ENCODE measurements at regions not wholly inside any gene's neighbourhood (a gene's known extent, or its start where the extent isn't known, plus 50 kb on each side); places are given as distances from the start of the nearest gene placed in this dataset.
A peak's percentile ranks its signal among the peaks of the same experiment; 100 is the strongest.

DNA sequence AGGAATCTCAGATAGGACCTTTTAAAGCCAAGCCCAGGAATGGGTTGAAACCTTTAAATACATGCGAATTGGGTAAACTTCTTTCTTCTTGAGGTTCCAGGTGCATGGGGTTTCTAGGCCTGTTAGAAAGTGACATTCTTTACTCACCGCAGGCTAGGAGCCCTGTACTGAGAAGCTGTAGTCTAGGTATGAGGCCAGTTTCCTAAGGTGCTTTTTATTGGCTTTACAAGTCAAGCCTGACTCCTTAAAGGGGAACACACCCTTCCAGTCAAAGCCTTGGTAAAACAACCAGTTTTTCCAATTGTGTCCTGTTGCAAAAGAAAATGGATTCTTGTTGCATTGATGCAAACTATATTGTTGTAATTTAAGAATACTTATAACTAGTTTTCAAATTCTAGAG, 76.1 kb upstream of the ATP11B start:
- intact Hi-C loops (cut with DNase I): no loop called here
- FAIRE-seq (no peak), DNase-seq (peak in 1 of 5 donors; percentile 61)
- Histone ChIP-seq H3K36me3 (ENCODE audit: control insufficient read depth in 2 of 3, insufficient read depth in 3 of 3, low read length in 3 of 3) (no peaks in the 10 kb centered on the region), H3K27ac (ENCODE audit: low read depth in 2 of 2, low read length in 2 of 2) (no peak overlapping the region), H3K9ac (ENCODE audit: low read length in 3 of 3) (no peak overlapping the region), H3K27me3 (ENCODE audit: control insufficient read depth, insufficient read depth, low read length) (no peaks in the 10 kb centered on the region), H3K4me3 (ENCODE audit: low read length in 3 of 3) (no peak overlapping the region), H3K4me1 (ENCODE audit: control insufficient read depth in 2 of 3, insufficient read depth in 2 of 3, low read depth in 1 of 3, low read length in 3 of 3) (peaks cover 0 to 3% (median 3%) of the 10 kb centered on the region in 3 donors), H3K9me3 (ENCODE audit: control insufficient read depth in 2 of 3, insufficient read depth in 1 of 3, low read length in 3 of 3) (no peaks in the 10 kb centered on the region)
- TF ChIP-seq, protein P1, sequence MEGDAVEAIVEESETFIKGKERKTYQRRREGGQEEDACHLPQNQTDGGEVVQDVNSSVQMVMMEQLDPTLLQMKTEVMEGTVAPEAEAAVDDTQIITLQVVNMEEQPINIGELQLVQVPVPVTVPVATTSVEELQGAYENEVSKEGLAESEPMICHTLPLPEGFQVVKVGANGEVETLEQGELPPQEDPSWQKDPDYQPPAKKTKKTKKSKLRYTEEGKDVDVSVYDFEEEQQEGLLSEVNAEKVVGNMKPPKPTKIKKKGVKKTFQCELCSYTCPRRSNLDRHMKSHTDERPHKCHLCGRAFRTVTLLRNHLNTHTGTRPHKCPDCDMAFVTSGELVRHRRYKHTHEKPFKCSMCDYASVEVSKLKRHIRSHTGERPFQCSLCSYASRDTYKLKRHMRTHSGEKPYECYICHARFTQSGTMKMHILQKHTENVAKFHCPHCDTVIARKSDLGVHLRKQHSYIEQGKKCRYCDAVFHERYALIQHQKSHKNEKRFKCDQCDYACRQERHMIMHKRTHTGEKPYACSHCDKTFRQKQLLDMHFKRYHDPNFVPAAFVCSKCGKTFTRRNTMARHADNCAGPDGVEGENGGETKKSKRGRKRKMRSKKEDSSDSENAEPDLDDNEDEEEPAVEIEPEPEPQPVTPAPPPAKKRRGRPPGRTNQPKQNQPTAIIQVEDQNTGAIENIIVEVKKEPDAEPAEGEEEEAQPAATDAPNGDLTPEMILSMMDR (IDR thresholded peaks at IDR 0.05; ENCODE audit: borderline replicate concordance, extremely low read depth, insufficient read depth): no peak

DNA sequence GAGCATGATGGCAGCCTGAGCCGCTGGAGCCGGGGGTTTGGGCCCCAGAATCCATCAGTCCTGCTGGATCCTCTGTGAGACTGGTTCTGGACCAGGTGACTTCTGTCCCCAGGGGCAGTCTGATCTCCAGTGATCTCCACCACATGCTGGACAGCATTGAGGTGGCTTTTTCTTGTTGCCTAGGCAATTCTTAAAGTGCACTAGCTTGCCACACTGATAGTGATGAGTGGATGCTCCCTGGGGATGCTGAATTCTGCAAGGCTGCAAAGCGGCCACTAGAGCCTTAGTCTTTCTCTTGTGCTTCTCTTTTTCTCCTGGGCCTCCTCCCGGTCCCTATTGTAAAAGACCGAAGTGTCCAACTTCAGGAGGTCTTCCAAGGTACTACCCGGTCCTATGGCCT, 70.4 kb upstream of the ATP11B start:
- FAIRE-seq (no peak), DNase-seq (no peak)
- Histone ChIP-seq H3K4me1 (ENCODE audit: control insufficient read depth in 2 of 3, insufficient read depth in 2 of 3, low read depth in 1 of 3, low read length in 3 of 3) (peaks cover 0 to 2% (median 0%) of the 10 kb centered on the region in 3 donors), H3K9ac (ENCODE audit: low read length in 3 of 3) (no peak overlapping the region), H3K36me3 (ENCODE audit: control insufficient read depth in 2 of 3, insufficient read depth in 3 of 3, low read length in 3 of 3) (no peaks in the 10 kb centered on the region), H3K9me3 (ENCODE audit: control insufficient read depth in 2 of 3, insufficient read depth in 1 of 3, low read length in 3 of 3) (no peaks in the 10 kb centered on the region), H3K4me3 (ENCODE audit: low read length in 3 of 3) (no peak overlapping the region), H3K27me3 (ENCODE audit: control insufficient read depth, insufficient read depth, low read length) (no peaks in the 10 kb centered on the region), H3K27ac (ENCODE audit: low read depth in 2 of 2, low read length in 2 of 2) (no peak overlapping the region)
- intact Hi-C loops (cut with DNase I): no loop called here
- TF ChIP-seq, protein P1 (IDR thresholded peaks at IDR 0.05; ENCODE audit: borderline replicate concordance, extremely low read depth, insufficient read depth): no peak

DNA sequence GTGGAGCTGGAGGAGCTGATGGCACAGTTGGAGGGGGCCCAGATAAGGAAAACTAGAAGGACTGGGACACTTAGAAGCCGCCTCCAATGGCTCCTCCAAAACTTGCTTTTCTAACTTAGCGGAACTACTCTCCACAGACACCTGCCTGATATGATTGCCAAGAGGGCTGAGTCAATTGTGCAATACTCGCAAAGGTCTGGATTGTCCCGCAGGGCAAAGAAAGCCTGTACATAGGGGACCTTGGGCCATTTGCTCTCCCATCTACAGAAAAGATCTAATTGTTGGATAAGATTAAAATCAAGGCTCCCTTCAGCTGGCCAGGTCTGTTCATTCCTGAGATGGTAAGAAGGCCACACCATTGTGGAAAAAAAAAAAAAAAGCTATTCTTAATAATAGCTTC, 69.7 kb upstream of the ATP11B start:
- TF ChIP-seq, protein P1 (IDR thresholded peaks at IDR 0.05; ENCODE audit: borderline replicate concordance, extremely low read depth, insufficient read depth): no peak
- Histone ChIP-seq H3K4me1 (ENCODE audit: control insufficient read depth in 2 of 3, insufficient read depth in 2 of 3, low read depth in 1 of 3, low read length in 3 of 3) (peaks cover 0 to 2% (median 0%) of the 10 kb centered on the region in 3 donors), H3K36me3 (ENCODE audit: control insufficient read depth in 2 of 3, insufficient read depth in 3 of 3, low read length in 3 of 3) (no peaks in the 10 kb centered on the region), H3K9ac (ENCODE audit: low read length in 3 of 3) (no peak overlapping the region), H3K27me3 (ENCODE audit: control insufficient read depth, insufficient read depth, low read length) (no peaks in the 10 kb centered on the region), H3K4me3 (ENCODE audit: low read length in 3 of 3) (no peak overlapping the region), H3K9me3 (ENCODE audit: control insufficient read depth in 2 of 3, insufficient read depth in 1 of 3, low read length in 3 of 3) (no peaks in the 10 kb centered on the region), H3K27ac (ENCODE audit: low read depth in 2 of 2, low read length in 2 of 2) (no peak overlapping the region)
- DNase-seq (no peak), FAIRE-seq (no peak)
- intact Hi-C loops (cut with DNase I): no loop called here

Measured in kidney (tissue), 13 donors.